IPS-15b (cell line): ENCODE measurements at regions not wholly inside any gene's neighbourhood (a gene's known extent, or its start where the extent isn't known, plus 50 kb on each side); places are given as distances from the start of the nearest gene placed in this dataset.
A peak's percentile ranks its signal among the peaks of the same experiment; 100 is the strongest.

Experiments used
- H3K27me3 ChIP-seq: one replicate; pipeline ENCODE4 v1.6.1; 2013; ENCODE audit warnings: low read length; ENCODE audit not compliant: control insufficient read depth, insufficient read depth
- H3K36me3 ChIP-seq: one replicate; pipeline ENCODE4 v1.6.1; 2013; ENCODE audit warnings: low read length; ENCODE audit not compliant: control insufficient read depth, insufficient read depth
- H3K4me1 ChIP-seq: one replicate; pipeline ENCODE4 v1.6.1; 2013; ENCODE audit warnings: mild to moderate bottlenecking, low read length; ENCODE audit not compliant: control insufficient read depth, insufficient read depth
- H3K4me3 ChIP-seq: one replicate; pipeline ENCODE4 v1.5.1; 2013; ENCODE audit warnings: low read depth, low read length
- H3K9ac ChIP-seq: one replicate; pipeline ENCODE4 v1.6.1; 2013; ENCODE audit warnings: low read depth, mild to moderate bottlenecking, low read length
- H3K9me3 ChIP-seq: one replicate; pipeline ENCODE4 v1.6.1; 2013; ENCODE audit warnings: mild to moderate bottlenecking, low read length; ENCODE audit not compliant: control insufficient read depth, insufficient read depth

DNA sequence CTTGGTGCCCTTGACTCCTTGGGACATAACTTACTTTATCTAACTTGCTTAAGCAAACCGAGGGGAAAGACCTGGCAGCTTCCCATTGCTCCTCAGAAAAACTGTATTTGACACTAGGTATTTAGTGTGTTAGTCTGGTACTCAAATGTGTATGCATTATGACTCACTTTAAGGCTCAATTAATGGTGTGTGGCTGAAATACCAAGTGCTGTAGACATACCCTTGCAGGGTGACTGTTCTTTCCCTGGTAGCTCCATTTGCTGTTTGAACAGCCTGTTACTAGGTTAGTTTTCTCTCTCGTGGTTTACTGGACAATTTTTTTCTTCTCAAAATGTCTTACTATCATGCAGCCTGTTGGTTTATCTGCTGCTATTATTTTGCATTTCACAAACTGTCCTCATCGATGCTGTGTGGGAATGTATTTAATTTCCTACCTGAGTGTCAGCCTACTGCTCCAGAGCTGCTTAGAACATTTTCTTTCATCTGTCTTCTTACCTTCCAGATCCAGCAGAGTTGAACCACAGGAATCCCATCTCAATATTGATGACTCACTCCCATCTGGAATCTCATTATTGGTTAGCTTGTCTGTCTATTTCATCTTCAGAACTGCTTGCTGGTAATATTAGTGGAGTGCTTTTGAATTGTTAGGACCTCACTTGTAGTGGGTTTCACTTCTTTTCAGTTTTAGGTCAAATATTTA, 158.0 kb upstream of the FAT1 start:
- H3K4me1 ChIP-seq, result no peaks in the 10 kb centered on the region
- no peaks in the 10 kb centered on the region for H3K27me3 ChIP-seq
- no peak overlapping the region for H3K9ac ChIP-seq
- H3K36me3 ChIP-seq, result no peaks in the 10 kb centered on the region
- no peaks in the 10 kb centered on the region for H3K9me3 ChIP-seq
- H3K4me3 ChIP-seq, result no peak overlapping the region

- H3K9me3 ChIP-seq, result no peaks in the 10 kb centered on the region
- no peaks in the 10 kb centered on the region for H3K27me3 ChIP-seq
- peaks cover under 1% of the 10 kb centered on the region for H3K4me1 ChIP-seq
- no peak overlapping the region for H3K4me3 ChIP-seq
- no peak overlapping the region for H3K9ac ChIP-seq
- no peaks in the 10 kb centered on the region for H3K36me3 ChIP-seq
Observed at GRCh38 chr4:186882293-186882692, 158.6 kb upstream of the FAT1 start.

DNA sequence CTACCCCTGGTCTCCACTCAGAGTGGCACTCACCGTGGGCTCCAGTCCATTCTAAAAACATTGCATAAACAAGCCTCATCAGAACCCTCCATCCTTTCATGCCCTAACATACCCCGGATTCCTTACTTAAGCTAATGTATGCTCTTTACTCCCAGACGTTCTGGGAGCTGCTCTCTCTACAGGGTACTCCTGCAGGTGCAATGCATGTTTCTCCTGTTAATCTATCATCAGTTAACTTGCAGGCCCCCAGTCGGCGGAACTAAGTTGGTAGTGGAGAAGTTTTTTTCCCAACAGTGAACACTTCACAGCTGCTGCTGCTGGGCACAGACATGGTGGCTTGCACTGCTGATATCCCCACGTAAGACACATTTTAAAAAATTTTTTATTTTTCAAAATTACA, 161.6 kb upstream of the FAT1 start:
- Histone ChIP-seq H3K4me3 (no peak overlapping the region), H3K36me3 (no peaks in the 10 kb centered on the region), H3K4me1 (peaks cover 6% of the 10 kb centered on the region), H3K27me3 (peaks cover 3% of the 10 kb centered on the region), H3K9me3 (no peaks in the 10 kb centered on the region), H3K9ac (no peak overlapping the region)

GRCh38 chr4:186886759-186887158, 163.1 kb upstream of the FAT1 start:
- peaks cover 6% of the 10 kb centered on the region for H3K4me1 ChIP-seq
- no peak overlapping the region for H3K9ac ChIP-seq
- no peak overlapping the region for H3K4me3 ChIP-seq
- no peaks in the 10 kb centered on the region for H3K36me3 ChIP-seq
- no peaks in the 10 kb centered on the region for H3K9me3 ChIP-seq
- H3K27me3 ChIP-seq, result peaks cover 3% of the 10 kb centered on the region

- peaks cover 6% of the 10 kb centered on the region for H3K4me1 ChIP-seq
- peak overlapping the region; percentile 8 for H3K4me3 ChIP-seq
- H3K9ac ChIP-seq, result no peak overlapping the region
- no peaks in the 10 kb centered on the region for H3K9me3 ChIP-seq
- H3K27me3 ChIP-seq, result peaks cover 3% of the 10 kb centered on the region
- no peaks in the 10 kb centered on the region for H3K36me3 ChIP-seq
Observed at GRCh38 chr4:186887291-186887700, 163.6 kb upstream of the FAT1 start.

- H3K4me3 ChIP-seq, result peak overlapping the region; percentile 0
- no peak overlapping the region for H3K9ac ChIP-seq
- peaks cover 3% of the 10 kb centered on the region for H3K27me3 ChIP-seq
- H3K4me1 ChIP-seq, result peaks cover 6% of the 10 kb centered on the region
- no peaks in the 10 kb centered on the region for H3K9me3 ChIP-seq
- no peaks in the 10 kb centered on the region for H3K36me3 ChIP-seq
Observed at GRCh38 chr4:186887752-186888151, 164.1 kb upstream of the FAT1 start.

GRCh38 chr4:186889876-186890643, 166.4 kb upstream of the FAT1 start:
- Histone ChIP-seq H3K36me3 (no peaks in the 10 kb centered on the region), H3K9ac (no peak overlapping the region), H3K9me3 (no peaks in the 10 kb centered on the region), H3K4me3 (peak overlapping the region; percentile 41), H3K27me3 (peaks cover 3% of the 10 kb centered on the region), H3K4me1 (peaks cover 6% of the 10 kb centered on the region)

DNA sequence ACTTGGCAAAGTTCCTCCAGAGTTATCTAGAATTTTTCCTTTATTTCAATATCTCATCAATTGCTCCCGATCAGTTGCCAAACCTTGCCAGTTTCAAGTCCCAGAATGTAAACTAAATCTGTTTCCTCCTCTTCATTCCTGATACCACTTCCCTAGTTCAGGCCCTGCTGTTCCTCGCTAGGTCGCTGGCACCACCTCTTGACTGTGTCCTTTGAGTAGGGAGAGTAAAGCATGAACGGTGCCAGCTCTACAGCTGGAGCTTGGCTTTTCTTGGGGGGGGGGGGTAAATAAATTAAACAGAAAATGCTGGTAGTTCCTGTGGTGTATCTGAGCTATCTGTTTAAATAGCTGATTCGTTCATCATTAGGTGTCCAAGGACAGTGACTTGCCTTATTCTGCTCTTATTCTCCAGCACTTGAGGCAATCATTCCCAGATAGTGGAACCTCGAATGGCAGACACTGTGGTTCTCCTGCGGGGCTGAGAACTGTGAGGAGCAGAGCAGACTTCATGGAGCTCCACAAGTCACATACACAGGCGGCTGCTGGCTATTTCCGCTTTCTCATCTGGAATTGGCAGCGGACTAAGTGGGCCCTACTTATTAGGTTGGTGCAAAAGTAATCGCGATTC, 168.3 kb upstream of the FAT1 start:
- Histone ChIP-seq H3K9me3 (no peaks in the 10 kb centered on the region), H3K4me3 (no peak overlapping the region), H3K27me3 (peaks cover 3% of the 10 kb centered on the region), H3K4me1 (peaks cover 6% of the 10 kb centered on the region), H3K9ac (no peak overlapping the region), H3K36me3 (no peaks in the 10 kb centered on the region)

DNA sequence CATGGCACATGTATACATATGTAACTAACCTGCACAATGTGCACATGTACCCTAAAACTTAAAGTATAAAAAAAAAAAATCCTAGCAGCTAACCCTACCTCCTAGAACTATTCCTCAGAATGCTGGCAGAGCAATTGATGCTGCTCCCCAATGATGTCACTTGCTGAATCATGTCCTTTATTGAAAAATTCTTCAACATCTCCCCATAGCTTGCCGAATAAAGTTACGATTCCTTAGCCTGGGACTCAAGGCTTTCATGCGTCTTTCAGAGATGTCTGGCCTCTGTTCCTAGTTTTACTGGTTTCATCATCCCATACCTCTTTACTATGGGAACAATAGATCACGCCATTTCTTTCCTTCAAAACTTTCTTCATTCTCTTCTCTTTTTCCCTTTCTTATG, 174.7 kb upstream of the FAT1 start:
- Histone ChIP-seq H3K4me1 (no peaks in the 10 kb centered on the region), H3K4me3 (no peak overlapping the region), H3K27me3 (no peaks in the 10 kb centered on the region), H3K9me3 (no peaks in the 10 kb centered on the region), H3K36me3 (no peaks in the 10 kb centered on the region), H3K9ac (no peak overlapping the region)

- Histone ChIP-seq H3K4me3 (no peak overlapping the region), H3K9ac (no peak overlapping the region), H3K27me3 (no peaks in the 10 kb centered on the region), H3K9me3 (no peaks in the 10 kb centered on the region), H3K4me1 (no peaks in the 10 kb centered on the region), H3K36me3 (no peaks in the 10 kb centered on the region)
Observed at GRCh38 chr4:186900232-186900900, 176.7 kb upstream of the FAT1 start.

- no peaks in the 10 kb centered on the region for H3K36me3 ChIP-seq
- H3K4me3 ChIP-seq, result no peak overlapping the region
- H3K9me3 ChIP-seq, result no peaks in the 10 kb centered on the region
- H3K27me3 ChIP-seq, result no peaks in the 10 kb centered on the region
- no peak overlapping the region for H3K9ac ChIP-seq
- no peaks in the 10 kb centered on the region for H3K4me1 ChIP-seq
Observed at GRCh38 chr4:186900984-186901383, 177.3 kb upstream of the FAT1 start.
